PFSK-1 (cell line): ENCODE measurements at regions not wholly inside any gene's neighbourhood (a gene's known extent, or its start where the extent isn't known, plus 50 kb on each side); places are given as distances from the start of the nearest gene placed in this dataset.

Source experiments
- POLR2AphosphoS5 ChIP-seq: IDR thresholded peaks from 2 replicates; pipeline ENCODE4 v1.6.1; 2012; ENCODE audit warnings: low read depth, mild to moderate bottlenecking, control low read depth, low read length, moderate library complexity
- REST ChIP-seq, 2 experiments: IDR thresholded peaks; 2 replicates each; pipeline versions ENCODE4 v1.6.1 to v1.8.0; 2011 to 2012; ENCODE audit warnings: low read depth in 2 of 2, low read length in 2 of 2, control low read depth in 1 of 2, inconsistent platforms in 1 of 2, mild to moderate bottlenecking in 1 of 2, moderate library complexity in 1 of 2; ENCODE audit not compliant: insufficient read depth in 1 of 2
- SIN3A ChIP-seq: IDR thresholded peaks from 2 replicates; pipeline ENCODE4 v1.6.1; 2012; ENCODE audit warnings: mild to moderate bottlenecking, low read length, moderate library complexity, borderline replicate concordance; ENCODE audit not compliant: insufficient read depth
- TAF1 ChIP-seq: IDR thresholded peaks from 2 replicates; pipeline ENCODE4 v1.6.1; 2012; ENCODE audit warnings: low read length, control low read depth, borderline replicate concordance; ENCODE audit not compliant: insufficient read depth

- no peak for TF ChIP-seq SIN3A
- TF ChIP-seq REST (IDR thresholded peaks at IDR 0.05; ENCODE audit: insufficient read depth in 1 of 2, low read depth in 2 of 2, low read length in 2 of 2), result no peak
- TF ChIP-seq POLR2AphosphoS5, result no peak
- TF ChIP-seq TAF1, result no peak
Observed at GRCh38 chr2:54377451-54377850, 78.7 kb upstream of the SPTBN1 start.
